Suppressor macrophage (primary cell): ENCODE measurements at regions not wholly inside any gene's neighbourhood (a gene's known extent, or its start where the extent isn't known, plus 50 kb on each side); places are given as distances from the start of the nearest gene placed in this dataset.
"Not testable (repeated sequence)": the region's sequence is repeated elsewhere in the genome, so short reads cannot be mapped to it uniquely, and the experiment has no call there.

Source experiments
- DNase-seq, 4 experiments: peaks; one replicate each; pipeline ENCODE4 v3.0.0-alpha.2; 2020 to 2022

GRCh38 chr13:44812818-44813217 is 176.5 kb downstream of the NUFIP1 start:
- no peak for DNase-seq

DNA sequence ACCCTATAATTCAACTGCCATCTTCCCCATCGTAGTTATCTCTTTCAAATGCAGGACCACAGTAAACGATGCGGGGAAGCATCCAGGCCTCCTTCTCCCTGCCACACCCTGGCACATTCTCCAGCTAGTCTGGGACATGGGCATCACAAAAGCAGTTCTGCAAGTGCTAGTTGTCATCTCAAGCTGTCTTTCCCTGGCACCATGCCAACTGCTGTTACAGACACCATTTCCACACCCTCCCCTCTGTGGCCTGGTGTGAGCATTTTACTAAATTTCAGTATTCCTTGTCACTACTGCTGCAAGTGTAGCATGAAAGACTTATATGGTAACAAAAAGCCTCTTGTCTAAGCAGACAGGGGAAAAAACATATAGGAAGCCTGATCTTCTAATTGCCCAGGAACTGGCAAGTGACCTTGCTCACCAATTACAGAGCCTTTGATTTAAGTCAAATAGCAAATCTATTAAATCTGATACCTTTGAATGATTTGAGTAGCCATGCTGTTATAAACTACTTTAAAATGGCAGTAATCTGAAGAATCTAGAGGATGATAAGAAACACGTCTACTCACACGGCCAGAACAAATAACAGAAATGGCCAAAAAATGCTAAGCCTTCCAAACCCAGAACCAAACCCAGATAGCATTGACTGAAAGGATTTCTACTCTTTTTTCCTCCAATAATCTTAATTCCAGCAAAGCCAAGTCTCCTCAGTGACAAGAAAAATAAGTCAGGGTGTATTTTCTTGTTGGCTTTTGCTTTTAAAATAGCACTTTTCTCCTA is 179.0 kb downstream of the NUFIP1 start:
- DNase-seq: peak in 2 of 4 experiments; percentile 21 to 46

DNA sequence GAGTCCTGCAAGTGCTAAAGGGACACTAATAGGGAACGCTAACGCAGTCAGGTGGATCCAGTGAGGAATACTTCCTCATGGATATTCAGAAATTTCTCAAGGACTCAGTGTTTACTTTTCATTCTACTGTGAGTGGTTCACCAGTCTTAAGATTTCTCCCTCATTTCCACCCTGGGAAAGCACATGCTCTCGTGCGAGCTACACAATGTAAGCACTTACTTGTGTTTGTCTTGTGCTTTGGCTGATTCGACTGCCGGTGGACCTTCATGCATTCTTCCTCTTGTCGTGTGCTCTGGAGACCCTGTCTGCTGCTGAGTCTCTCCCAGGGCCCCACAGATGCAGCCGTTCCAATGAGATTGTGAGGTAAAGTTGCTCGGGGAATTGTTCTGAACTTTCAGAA is 180.1 kb downstream of the NUFIP1 start:
- no peak for DNase-seq

DNA sequence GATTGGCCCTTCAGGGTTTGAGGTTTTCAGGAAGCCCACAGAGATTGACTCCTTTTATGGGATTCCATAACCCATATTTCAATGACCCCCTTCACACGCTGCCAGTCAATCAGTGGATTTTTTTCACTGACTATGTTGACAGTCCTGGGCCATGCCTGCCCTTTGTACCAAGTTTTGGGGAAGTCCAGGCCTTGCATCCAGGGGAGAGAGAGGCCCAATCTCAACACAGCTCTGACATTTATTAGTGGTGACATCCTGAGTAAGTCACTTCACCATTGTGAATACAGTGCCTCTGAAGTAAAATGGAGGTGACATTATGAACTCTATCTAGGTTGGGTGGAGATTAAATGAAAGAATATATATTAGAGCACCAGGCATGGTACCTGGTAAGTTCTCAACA is 181.1 kb downstream of the NUFIP1 start:
- peak; percentile 25 to 57 (median 46) for DNase-seq

DNA sequence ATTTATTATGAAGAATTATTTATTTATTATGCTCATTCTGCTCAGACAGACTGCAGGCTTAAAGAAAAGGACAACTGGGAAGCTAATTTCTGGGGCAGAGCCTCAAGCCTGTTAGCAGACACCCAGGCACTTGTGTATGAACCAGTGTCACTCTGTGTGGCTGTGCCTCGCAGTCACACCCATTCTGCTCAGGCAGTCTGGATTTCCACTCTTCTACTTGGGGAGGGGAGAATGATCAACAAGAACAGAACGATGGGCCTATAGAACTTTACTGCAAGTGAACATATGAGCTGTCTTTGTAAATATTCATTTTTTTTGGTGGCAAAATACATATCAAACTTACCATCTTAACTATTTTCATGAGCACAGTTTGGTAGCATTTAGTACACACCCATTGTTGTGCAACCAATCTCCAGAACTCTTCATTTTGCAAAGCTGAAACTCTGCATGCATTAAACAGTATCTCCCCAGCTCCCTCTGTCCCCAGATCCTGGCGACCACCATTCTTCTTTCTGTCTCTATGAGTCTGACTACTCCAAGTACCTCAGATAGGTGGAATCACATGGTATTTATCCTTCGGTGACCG is 181.7 kb downstream of the NUFIP1 start:
- no peak for DNase-seq

GRCh38 chr13:44806826-44807225 is 182.4 kb downstream of the NUFIP1 start:
- no peak for DNase-seq

DNA sequence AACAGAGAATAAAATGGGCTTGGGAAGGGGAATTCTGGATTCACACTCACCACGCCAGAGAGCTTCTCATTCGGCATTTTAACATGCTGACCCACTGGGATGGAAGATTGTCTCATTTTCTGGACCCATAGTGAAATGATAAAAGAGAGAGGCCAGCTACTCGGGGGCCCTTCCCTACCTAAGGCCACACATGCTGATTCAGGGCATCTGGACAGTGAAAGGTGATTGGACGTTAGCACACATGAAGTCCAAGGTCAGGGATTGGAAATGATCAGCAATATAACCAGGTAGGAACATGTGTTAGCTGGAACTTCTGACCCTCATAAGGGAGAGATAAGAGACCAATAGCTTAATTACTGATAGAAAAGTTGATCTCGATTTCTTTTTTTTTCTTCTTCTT is 183.7 kb downstream of the NUFIP1 start:
- no peak for DNase-seq

DNA sequence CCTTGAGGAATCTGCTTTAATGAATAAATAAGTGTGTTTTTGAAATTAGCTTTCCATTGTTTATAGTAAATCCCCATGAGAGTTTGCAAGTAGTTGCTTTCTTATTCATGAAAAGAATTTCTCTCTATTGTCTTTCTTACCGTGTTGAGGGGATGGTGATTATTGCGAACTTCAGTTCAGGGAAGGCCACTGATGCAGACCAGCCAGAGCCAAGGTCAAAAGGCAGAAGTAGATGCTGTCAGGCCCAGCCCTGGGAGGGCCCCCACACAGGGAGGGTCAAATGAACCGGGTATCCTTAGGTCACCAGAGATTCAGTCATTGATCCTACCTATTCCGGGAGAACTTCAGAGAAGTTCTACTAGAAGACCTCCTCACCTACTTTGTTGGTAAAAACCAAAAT is 185.9 kb downstream of the NUFIP1 start:
- DNase-seq: no peak

GRCh38 chr13:44802491-44802890 is 186.8 kb downstream of the NUFIP1 start:
- DNase-seq: peak; percentile 5 to 60 (median 38)

- peak; percentile 74 to 90 (median 86) for DNase-seq
These were observed 187.3 kb downstream of the NUFIP1 start for GRCh38 chr13:44801990-44802389.

DNA sequence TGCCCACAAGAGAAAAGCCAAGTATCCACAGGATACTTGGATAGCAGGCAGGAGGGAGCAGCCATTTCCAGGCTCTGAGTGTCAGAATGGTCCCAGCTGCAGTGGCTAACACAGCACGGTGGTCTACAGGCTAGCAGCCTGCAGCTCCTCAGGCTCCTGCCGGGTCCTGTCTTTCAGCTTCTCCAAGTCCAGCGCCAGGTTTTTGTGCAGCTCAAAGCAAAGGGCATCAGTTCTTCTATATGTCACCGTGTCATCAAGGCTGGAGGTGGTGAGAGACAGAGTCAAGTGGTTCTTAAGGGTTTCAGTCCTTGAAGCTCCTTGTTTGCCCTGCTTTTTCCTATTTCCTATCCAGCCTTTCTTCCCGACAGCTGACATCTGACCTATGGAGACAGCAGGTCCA is 188.6 kb downstream of the NUFIP1 start:
- no peak for DNase-seq

DNA sequence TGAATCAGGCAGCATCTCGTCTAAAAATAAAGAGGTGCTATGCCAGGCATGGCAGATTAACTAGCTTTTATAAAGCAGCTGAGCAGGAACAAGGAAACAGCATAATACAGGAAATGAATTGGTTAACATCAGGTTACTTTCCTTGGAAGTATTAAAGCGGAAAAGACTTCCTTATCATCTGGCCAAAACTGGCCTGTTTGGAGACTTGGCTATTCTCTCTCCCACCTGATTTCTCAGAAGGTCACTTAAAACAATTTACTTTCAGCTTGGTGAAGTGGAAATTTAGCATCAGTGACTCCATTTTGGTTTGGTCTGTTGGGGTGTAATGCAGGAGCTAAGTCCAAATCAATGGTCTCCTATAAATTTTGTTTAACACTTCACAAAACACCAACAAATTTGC is 191.6 kb downstream of the NUFIP1 start:
- DNase-seq: no peak

DNA sequence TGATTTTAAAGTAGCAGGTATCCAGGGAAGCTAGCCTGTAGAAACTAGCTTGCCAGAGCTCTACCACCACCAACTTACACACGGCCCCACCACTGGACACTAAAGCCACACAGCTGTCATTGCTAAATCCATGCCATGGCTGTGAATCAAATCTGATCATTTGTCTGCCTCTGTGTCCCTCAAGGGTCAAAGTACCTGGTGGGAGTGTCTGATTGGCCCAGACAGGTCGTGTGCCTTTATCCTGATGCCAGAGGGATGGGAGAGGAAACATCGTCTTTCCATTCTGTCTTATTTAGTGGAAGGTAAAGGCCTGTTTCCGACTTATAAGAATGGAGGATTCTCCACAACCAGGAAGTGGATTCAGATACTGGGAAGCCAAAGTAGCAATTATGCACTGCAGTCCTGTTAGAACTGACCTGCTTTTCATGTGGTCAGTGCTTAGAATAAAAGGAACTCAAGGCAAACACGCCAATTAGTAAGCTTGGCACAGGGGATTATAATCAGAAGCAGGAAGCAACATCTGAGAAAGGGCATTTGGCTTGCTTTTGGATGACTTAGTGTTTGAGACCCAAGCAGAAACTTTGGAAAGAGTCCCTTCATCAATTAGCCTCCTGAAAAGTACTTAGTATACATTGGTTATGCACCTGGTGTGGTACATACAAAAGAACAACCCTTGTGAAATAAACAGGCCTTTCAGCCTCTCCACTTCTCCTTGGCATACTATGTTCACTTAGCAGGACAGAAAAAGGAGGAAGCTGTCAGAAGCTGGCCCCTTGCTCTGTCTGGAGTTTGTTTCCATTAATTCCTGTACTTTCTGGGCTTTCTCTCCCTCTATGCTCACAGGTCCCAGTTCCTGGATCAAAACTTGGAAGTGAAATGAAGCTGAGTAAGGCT is 192.4 kb downstream of the NUFIP1 start:
- DNase-seq: peak; percentile 29 to 67 (median 55)

DNA sequence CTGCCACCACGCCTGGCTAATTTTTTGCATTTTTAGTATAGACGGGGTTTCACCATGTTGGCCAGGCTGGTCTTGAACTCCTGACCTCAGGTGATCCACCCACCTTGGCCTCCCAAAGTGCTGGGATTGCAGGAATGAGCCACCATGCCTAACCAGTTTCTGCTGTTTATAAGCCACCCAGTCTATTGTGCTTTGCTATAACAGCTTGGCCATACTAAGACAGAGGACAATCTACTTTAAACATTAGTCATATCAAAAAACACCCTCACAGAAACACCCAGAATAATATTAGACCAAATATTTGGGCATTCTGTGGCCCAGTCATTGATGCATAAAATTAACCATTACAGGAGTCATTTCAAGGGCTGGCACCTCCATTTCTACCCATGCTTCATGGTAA is 193.2 kb downstream of the NUFIP1 start:
- not testable (repeated sequence) for DNase-seq

DNA sequence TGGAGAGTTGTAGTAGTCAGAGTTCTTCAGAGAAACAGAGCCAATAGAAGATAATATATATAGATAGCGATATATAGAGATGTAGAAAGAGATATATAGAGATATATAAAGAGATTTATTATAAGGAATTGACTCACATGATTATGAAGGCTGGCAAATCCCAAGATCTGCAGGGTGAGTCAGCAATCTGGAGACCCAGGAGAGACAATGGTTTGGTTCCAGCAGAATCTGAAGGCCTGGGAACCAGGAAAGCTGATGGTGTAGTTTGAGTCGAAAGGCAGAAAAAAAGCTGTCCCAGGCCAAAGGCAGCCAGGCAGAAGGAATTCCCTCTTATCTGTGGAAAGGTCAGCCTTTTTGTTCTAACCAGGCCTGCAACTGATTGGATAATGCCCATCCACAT is 194.1 kb downstream of the NUFIP1 start:
- no peak for DNase-seq

DNA sequence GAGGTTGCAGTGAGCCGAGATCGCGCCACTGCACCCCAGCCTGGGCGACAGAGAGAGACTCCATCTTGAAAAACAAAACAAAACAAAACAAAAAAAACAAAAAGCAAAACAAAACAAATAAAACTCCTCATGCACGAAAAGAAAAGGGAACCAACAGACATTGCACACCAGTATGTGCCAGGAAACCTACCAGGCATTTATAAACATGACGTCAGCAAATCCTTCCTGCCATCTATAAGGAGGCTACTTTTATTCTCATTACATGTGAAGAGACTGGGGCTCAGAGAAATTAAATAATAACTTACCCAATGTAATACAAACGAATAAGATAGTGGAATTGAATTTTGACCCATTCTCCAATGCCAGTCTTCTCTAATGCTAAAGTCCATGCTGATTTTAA is 197.2 kb downstream of the NUFIP1 start:
- DNase-seq: peak; percentile 27 to 73 (median 56)

- no peak for DNase-seq
These were observed 199.0 kb downstream of the NUFIP1 start for GRCh38 chr13:44790289-44790688.

DNA sequence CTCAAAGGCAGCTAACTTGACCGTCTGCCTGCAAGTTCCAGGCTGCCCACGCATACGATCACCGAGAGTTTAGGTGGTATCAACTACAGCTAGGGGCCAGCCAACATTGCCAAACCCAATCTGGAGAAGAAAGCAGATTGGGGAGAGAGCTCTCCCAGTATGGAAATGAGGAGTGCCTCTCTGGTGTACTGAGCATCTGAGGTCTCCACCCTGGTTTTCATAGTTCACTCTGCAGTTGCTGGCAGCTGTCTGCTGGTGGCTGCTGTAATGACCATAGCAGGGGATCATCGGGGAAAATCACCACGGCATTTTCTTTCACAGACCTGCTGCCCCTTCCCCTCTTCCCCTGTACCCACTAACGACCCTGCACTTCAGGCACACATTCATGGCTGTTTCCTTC is 201.7 kb downstream of the NUFIP1 start:
- DNase-seq: no peak

DNA sequence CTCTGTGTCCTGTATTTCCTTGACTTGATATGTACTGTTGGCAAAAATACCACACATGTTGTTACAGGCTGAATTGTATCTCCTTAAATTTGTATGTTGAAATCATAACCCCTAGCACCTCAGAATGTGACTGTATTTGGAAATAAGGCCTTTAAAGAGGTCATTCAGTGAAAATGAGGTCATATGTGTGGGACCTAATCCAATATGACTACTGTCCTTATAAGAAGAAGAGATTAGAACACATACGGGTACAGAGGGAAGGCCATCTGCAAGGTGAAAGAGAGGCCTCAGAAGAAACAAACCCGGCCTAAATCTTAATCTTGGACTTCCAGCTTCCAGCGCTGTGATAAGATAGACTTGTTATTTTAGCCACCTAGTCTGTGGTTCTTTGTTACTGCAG is 202.5 kb downstream of the NUFIP1 start:
- peak in 3 of 4 experiments; percentile 12 to 70 (median 51) for DNase-seq

DNA sequence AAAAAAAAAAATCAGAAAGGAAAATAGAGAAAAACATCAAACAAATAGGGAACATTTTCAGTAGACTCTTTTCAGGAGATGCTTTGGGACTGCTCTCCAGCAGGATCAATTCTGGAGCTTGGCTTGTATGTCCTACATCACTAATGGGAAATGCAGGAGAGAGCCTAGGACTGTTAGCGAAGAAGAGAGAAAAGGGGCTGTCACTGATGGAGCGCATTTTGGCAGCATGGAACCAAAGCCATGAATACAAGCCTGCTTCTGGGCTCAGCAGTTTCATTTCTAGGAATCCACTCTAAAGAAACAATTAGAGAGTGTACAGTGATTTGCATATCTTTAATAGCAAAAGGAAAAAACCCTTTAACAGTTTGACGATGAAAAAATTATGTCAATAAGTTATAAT is 203.9 kb downstream of the NUFIP1 start:
- DNase-seq: no peak

GRCh38 chr13:44784708-44785080 is 204.6 kb downstream of the NUFIP1 start:
- no peak for DNase-seq

DNA sequence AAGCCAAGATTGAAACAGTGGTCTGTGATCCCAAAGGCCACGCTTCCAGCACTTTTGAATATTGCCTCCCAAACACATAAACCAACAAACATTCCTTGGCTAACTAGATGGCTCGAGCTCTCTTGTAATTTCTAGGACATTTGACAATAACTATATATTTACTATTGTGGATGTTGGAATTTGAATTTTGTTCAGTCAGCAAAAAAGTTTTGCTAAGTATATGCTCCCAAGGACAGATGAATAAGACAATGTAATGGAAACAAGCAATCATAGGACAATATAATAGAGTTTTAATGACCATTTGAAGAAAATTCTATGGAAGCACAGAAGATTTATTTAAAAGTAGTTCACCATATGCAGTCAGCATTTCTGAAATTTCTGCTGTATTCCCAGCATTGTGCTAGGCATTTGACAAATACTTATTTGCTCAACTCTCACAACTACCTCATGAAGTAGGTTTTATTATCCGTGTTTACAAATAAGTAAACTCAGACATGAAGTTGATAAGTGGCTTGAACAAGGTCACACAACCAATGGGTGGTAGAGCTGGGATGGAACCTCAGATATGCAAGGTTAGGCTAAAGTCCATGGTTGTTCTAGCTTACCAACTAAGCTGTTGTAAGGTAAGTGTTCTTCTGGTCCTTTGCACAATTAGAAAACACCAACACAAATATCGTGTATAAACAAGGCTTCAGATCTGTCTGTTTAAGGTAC is 205.1 kb downstream of the NUFIP1 start:
- no peak for DNase-seq
